ENCODE measurements at regions not wholly inside any gene's neighbourhood (a gene's known extent, or its start where the extent isn't known, plus 50 kb on each side); places are given as distances from the start of the nearest gene placed in this dataset.
"Not testable (repeated sequence)": the region's sequence is repeated elsewhere in the genome, so short reads cannot be mapped to it uniquely, and the experiment has no call there.

DNA sequence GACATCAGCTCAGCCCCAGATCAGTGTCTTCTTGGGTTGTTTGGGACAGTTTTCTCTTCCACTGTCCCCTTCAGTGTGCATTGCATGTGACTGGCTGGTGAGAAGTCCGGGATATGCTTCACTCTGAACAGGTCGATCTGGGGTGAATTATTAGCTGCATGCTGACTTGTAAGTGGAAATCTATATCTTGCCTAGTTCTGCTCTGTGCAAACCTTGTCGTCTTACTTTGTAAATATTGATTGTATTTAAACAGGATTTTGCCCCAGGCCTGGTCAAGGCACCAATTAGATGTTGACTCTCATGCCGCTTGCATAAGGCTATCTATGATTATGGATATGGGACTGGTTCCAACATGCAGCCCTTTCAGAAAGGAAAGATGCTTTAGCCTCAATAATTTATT, 669.7 kb downstream of the TYW1 start:
- H3K27ac ChIP-seq (ENCODE audit: low read length); H3K4me3 ChIP-seq (ENCODE audit: low read length); H3K9ac ChIP-seq (ENCODE audit: low read length); H3K36me3 ChIP-seq (ENCODE audit: control insufficient read depth, low read depth, low read length); H3K4me1 ChIP-seq (ENCODE audit: control insufficient read depth, low read depth, low read length); H3K27me3 ChIP-seq (ENCODE audit: control insufficient read depth, insufficient read depth, low read length); H3K9me3 ChIP-seq (ENCODE audit: control insufficient read depth, low read depth, low read length): not testable (repeated sequence)

DNA sequence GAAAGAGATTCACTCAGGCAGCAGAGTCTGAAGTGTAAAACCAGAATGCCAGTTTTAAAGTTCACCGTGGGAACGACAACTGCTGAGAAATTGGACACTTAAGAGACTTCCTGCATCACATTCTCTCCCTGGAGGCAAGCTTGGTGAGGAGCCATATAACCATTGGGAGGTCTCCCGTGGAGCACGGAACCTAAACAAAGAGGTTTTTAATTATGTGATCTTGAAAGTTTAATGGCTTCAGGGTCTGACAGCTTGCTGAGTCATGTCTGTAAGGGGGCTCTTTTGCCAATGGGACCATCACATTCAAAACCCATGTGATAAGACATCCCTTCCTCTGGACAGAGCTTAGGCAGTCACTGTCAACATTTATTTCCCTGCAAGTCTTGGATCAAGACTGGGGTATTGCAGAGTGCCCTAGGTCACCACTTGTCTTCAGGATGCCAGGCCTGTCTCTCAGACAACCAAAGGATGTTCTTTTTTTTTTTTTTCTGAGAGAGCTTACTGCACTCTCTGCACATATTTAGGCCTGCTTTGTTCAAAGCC, 674.4 kb downstream of the TYW1 start:
- Histone ChIP-seq H3K9me3 (ENCODE audit: control insufficient read depth, low read depth, low read length) (peaks cover 3% of the 10 kb centered on the region), H3K9ac (ENCODE audit: low read length) (no peak overlapping the region), H3K4me1 (ENCODE audit: control insufficient read depth, low read depth, low read length) (no peaks in the 10 kb centered on the region), H3K36me3 (ENCODE audit: control insufficient read depth, low read depth, low read length) (no peaks in the 10 kb centered on the region), H3K27ac (ENCODE audit: low read length) (no peak overlapping the region), H3K4me3 (ENCODE audit: low read length) (no peak overlapping the region), H3K27me3 (ENCODE audit: control insufficient read depth, insufficient read depth, low read length) (no peaks in the 10 kb centered on the region)

DNA sequence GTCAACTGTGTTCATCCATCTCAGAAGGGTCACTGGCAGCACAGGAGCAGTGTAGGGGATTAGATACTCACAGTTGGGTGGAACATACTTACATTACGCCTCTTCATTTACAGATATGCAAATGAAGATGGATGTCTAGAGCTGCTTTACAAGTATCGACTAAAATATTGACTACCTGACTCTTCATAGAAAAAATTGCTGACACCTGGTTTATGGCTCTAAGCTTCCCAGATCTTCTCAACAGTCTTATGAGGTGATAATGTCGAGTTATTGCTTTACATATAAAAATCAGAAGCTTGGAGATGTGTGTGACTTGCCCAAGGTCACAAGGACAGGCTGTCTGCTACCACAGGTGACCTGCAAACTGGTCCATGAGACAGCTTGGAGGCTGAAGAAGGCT, 677.2 kb downstream of the TYW1 start:
- Histone ChIP-seq H3K9ac (ENCODE audit: low read length) (no peak overlapping the region), H3K27me3 (ENCODE audit: control insufficient read depth, insufficient read depth, low read length) (no peaks in the 10 kb centered on the region), H3K9me3 (ENCODE audit: control insufficient read depth, low read depth, low read length) (peaks cover 3% of the 10 kb centered on the region), H3K27ac (ENCODE audit: low read length) (no peak overlapping the region), H3K4me1 (ENCODE audit: control insufficient read depth, low read depth, low read length) (no peaks in the 10 kb centered on the region), H3K36me3 (ENCODE audit: control insufficient read depth, low read depth, low read length) (no peaks in the 10 kb centered on the region), H3K4me3 (ENCODE audit: low read length) (no peak overlapping the region)

DNA sequence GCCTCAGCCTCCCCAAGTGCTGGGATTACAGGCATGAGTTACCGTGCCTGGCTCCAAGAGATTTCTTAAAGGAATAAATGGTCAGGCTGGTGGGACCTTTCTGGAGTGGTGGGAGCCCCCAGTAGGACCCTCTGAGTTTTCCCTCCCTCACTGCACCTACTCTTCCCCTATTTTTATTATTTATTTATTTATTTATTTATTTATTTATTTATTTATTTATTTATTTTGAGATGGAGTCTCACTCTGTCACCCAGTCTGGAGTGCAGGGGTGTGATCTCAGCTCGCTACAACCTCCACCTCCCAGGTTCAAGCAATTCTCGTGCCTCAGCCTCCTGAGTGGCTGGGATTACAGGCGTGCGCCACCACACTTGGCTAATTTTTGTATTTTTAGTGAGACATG, 678.2 kb downstream of the TYW1 start:
- not testable (repeated sequence) for H3K36me3 ChIP-seq (ENCODE audit: control insufficient read depth, low read depth, low read length); H3K4me3 ChIP-seq (ENCODE audit: low read length)

DNA sequence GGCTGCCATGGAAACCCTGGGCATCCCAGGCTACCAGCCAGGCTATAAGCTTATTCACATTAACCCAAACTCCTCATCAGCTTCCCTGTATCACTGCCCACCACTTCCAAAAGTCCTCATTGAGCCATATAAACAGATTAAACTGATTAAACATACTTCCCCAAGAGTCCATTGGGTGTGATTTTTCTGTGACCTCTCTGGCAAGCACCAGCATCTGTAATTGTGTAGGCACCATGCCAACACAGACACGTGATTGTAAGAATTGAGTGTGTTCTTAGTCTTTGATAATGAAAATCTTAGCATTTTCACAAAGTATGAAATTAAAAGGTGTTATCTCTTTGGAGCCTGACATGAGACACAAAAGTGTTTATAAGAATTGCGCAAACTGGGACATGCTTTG, 679.3 kb downstream of the TYW1 start:
- Histone ChIP-seq H3K9ac (ENCODE audit: low read length) (no peak overlapping the region), H3K27me3 (ENCODE audit: control insufficient read depth, insufficient read depth, low read length) (no peaks in the 10 kb centered on the region), H3K27ac (ENCODE audit: low read length) (no peak overlapping the region), H3K36me3 (ENCODE audit: control insufficient read depth, low read depth, low read length) (no peaks in the 10 kb centered on the region), H3K9me3 (ENCODE audit: control insufficient read depth, low read depth, low read length) (no peaks in the 10 kb centered on the region), H3K4me1 (ENCODE audit: control insufficient read depth, low read depth, low read length) (no peaks in the 10 kb centered on the region), H3K4me3 (ENCODE audit: low read length) (no peak overlapping the region)

More for the DNA sequence above, 678.2 kb downstream of the TYW1 start:
- H3K9ac ChIP-seq (ENCODE audit: low read length); H3K27me3 ChIP-seq (ENCODE audit: control insufficient read depth, insufficient read depth, low read length); H3K27ac ChIP-seq (ENCODE audit: low read length); H3K9me3 ChIP-seq (ENCODE audit: control insufficient read depth, low read depth, low read length); H3K4me1 ChIP-seq (ENCODE audit: control insufficient read depth, low read depth, low read length): not testable (repeated sequence)

DNA sequence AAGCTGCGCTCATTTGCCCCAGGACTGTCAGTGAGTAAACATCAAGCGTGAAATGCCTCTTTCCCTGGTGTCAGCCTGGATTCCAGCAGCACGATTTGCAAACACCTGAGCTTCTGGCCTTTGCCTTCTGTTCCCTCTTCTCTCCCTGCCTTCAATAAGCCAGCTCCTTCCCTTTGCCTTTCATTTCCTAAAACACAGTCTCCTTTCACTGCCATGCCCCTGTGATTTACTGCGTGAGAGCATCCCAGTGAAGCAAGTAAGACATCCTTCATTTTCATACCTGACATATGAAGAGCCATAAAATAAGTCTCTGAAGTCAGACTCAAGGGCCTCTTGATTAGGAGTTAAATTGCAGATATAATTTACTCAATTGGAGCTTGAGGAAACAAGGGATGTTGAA, 681.8 kb downstream of the TYW1 start:
- H3K27me3 ChIP-seq (ENCODE audit: control insufficient read depth, insufficient read depth, low read length) = no peaks in the 10 kb centered on the region
- no peak overlapping the region for H3K9ac ChIP-seq (ENCODE audit: low read length)
- no peak overlapping the region for H3K27ac ChIP-seq (ENCODE audit: low read length)
- H3K4me1 ChIP-seq (ENCODE audit: control insufficient read depth, low read depth, low read length) = no peaks in the 10 kb centered on the region
- no peaks in the 10 kb centered on the region for H3K36me3 ChIP-seq (ENCODE audit: control insufficient read depth, low read depth, low read length)
- no peak overlapping the region for H3K4me3 ChIP-seq (ENCODE audit: low read length)
- H3K9me3 ChIP-seq (ENCODE audit: control insufficient read depth, low read depth, low read length) = no peaks in the 10 kb centered on the region

DNA sequence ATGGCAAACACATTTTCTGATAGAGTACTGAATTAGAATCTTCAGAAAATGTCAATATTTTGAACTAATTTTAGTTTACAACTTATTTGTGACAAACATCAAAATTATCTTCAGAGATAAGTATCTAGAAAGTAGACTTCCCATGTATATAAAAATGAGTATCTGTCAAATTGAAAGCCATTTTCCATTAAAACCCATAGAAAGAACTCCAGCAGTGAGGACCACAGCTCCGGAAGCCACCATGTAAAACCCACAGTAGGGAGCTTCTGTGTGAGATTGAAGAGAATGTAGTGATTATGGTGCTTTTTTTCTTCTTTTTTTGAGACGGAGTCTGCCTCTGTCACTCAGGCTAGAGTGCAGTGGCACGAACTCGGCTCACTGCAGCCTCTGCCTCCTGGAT, 687.0 kb downstream of the TYW1 start:
- H3K27me3 ChIP-seq (ENCODE audit: control insufficient read depth, insufficient read depth, low read length) = no peaks in the 10 kb centered on the region
- no peak overlapping the region for H3K9ac ChIP-seq (ENCODE audit: low read length)
- no peak overlapping the region for H3K27ac ChIP-seq (ENCODE audit: low read length)
- no peaks in the 10 kb centered on the region for H3K36me3 ChIP-seq (ENCODE audit: control insufficient read depth, low read depth, low read length)
- no peak overlapping the region for H3K4me3 ChIP-seq (ENCODE audit: low read length)
- H3K4me1 ChIP-seq (ENCODE audit: control insufficient read depth, low read depth, low read length) = no peaks in the 10 kb centered on the region
- H3K9me3 ChIP-seq (ENCODE audit: control insufficient read depth, low read depth, low read length) = no peaks in the 10 kb centered on the region

GRCh38 chr7:67690700-67691099, 694.1 kb downstream of the TYW1 start:
- no peak overlapping the region for H3K4me3 ChIP-seq (ENCODE audit: low read length)
- no peaks in the 10 kb centered on the region for H3K27me3 ChIP-seq (ENCODE audit: control insufficient read depth, insufficient read depth, low read length)
- no peaks in the 10 kb centered on the region for H3K9me3 ChIP-seq (ENCODE audit: control insufficient read depth, low read depth, low read length)
- no peak overlapping the region for H3K9ac ChIP-seq (ENCODE audit: low read length)
- no peak overlapping the region for H3K27ac ChIP-seq (ENCODE audit: low read length)
- H3K4me1 ChIP-seq (ENCODE audit: control insufficient read depth, low read depth, low read length) = no peaks in the 10 kb centered on the region
- H3K36me3 ChIP-seq (ENCODE audit: control insufficient read depth, low read depth, low read length) = no peaks in the 10 kb centered on the region

- Histone ChIP-seq H3K27ac (ENCODE audit: low read length) (no peak overlapping the region), H3K27me3 (ENCODE audit: control insufficient read depth, insufficient read depth, low read length) (no peaks in the 10 kb centered on the region), H3K4me3 (ENCODE audit: low read length) (no peak overlapping the region), H3K4me1 (ENCODE audit: control insufficient read depth, low read depth, low read length) (no peaks in the 10 kb centered on the region), H3K9me3 (ENCODE audit: control insufficient read depth, low read depth, low read length) (no peaks in the 10 kb centered on the region), H3K36me3 (ENCODE audit: control insufficient read depth, low read depth, low read length) (no peaks in the 10 kb centered on the region), H3K9ac (ENCODE audit: low read length) (no peak overlapping the region)
Observed at GRCh38 chr7:67692425-67692824, 695.8 kb downstream of the TYW1 start.

GRCh38 chr7:67696124-67696523, 699.5 kb downstream of the TYW1 start:
- Histone ChIP-seq H3K9ac (ENCODE audit: low read length) (no peak overlapping the region), H3K27me3 (ENCODE audit: control insufficient read depth, insufficient read depth, low read length) (no peaks in the 10 kb centered on the region), H3K4me3 (ENCODE audit: low read length) (no peak overlapping the region), H3K4me1 (ENCODE audit: control insufficient read depth, low read depth, low read length) (no peaks in the 10 kb centered on the region), H3K36me3 (ENCODE audit: control insufficient read depth, low read depth, low read length) (no peaks in the 10 kb centered on the region), H3K27ac (ENCODE audit: low read length) (no peak overlapping the region), H3K9me3 (ENCODE audit: control insufficient read depth, low read depth, low read length) (no peaks in the 10 kb centered on the region)

DNA sequence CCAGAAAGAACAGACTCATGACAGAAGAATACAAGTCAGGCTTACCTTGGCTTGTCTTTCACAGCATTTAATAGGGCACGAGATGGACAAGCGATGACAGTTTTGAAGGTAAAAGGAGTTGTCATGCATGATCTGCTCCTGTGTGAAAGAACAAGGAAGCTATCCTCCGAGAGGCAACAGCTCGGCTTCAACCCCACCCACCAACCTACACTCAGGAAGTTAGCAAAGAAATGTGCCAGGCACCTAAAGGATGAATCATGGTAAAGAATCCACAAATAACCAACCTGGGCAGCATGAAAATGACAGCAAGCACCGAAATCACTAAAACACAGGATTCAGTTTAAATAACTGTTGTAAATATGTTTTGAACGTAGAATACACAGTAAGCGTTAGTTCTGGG, 700.2 kb downstream of the TYW1 start:
- Histone ChIP-seq H3K4me1 (ENCODE audit: control insufficient read depth, low read depth, low read length) (no peaks in the 10 kb centered on the region), H3K36me3 (ENCODE audit: control insufficient read depth, low read depth, low read length) (no peaks in the 10 kb centered on the region), H3K27me3 (ENCODE audit: control insufficient read depth, insufficient read depth, low read length) (no peaks in the 10 kb centered on the region), H3K27ac (ENCODE audit: low read length) (no peak overlapping the region), H3K9ac (ENCODE audit: low read length) (no peak overlapping the region), H3K9me3 (ENCODE audit: control insufficient read depth, low read depth, low read length) (no peaks in the 10 kb centered on the region), H3K4me3 (ENCODE audit: low read length) (no peak overlapping the region)

- Histone ChIP-seq H3K9ac (ENCODE audit: low read length) (no peak overlapping the region), H3K4me1 (ENCODE audit: control insufficient read depth, low read depth, low read length) (no peaks in the 10 kb centered on the region), H3K27ac (ENCODE audit: low read length) (no peak overlapping the region), H3K4me3 (ENCODE audit: low read length) (no peak overlapping the region), H3K36me3 (ENCODE audit: control insufficient read depth, low read depth, low read length) (no peaks in the 10 kb centered on the region), H3K27me3 (ENCODE audit: control insufficient read depth, insufficient read depth, low read length) (no peaks in the 10 kb centered on the region), H3K9me3 (ENCODE audit: control insufficient read depth, low read depth, low read length) (no peaks in the 10 kb centered on the region)
Observed at GRCh38 chr7:67698354-67698753, 701.7 kb downstream of the TYW1 start.
